ENCODE measurements at regions not wholly inside any gene's neighbourhood (a gene's known extent, or its start where the extent isn't known, plus 50 kb on each side); places are given as distances from the start of the nearest gene placed in this dataset.
"Not testable (repeated sequence)": the region's sequence is repeated elsewhere in the genome, so short reads cannot be mapped to it uniquely, and the experiment has no call there.

DNA sequence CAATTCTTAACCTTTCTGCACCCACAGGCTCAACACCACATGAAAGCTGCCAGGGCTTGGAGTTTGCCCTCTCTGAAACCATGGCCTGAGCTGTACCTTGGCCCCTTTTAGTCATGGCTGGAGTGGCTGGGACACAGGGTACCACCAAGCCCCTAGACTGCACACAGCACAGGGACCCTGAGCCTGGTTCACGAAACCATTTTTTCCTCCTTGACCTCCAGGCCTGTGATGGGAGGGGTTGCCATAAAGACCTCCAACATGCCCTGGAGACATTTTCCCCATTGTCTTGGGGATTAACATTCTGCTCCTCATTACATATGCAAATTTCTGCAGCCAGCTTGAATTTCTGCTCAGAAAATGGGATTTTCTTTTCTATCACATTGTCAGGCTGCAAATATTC lies 113.4 kb downstream of the XPNPEP1 start:
- H2BK5ac ChIP-seq (ENCODE audit: low read depth, low read length); H3K79me1 ChIP-seq (ENCODE audit: low read depth, low read length); H3K79me2 ChIP-seq (ENCODE audit: control insufficient read depth in 1 of 2, insufficient read depth in 2 of 2, low read length in 2 of 2); FAIRE-seq; H3K18ac ChIP-seq (ENCODE audit: extremely low read depth, low read length); H2BK12ac ChIP-seq (ENCODE audit: low read depth, low read length); H3K4me1 ChIP-seq (replicated peaks in 1 of 4; ENCODE audit: control insufficient read depth in 3 of 4, insufficient read depth in 4 of 4, low read length in 3 of 4); H3K4me3 ChIP-seq (ENCODE audit: extremely low read depth in 1 of 4, insufficient read depth in 2 of 4, low read depth in 3 of 4, low read length in 4 of 4); POLR2A ChIA-PET (ENCODE audit: partially characterized antibody); H3K23me2 ChIP-seq (ENCODE audit: low read depth, low read length); H2BK120ac ChIP-seq (replicated peaks; ENCODE audit: low read depth, low read length); H3K14ac ChIP-seq (ENCODE audit: insufficient read length); H3K27ac ChIP-seq (ENCODE audit: low read depth, low read length); H3K56ac ChIP-seq (replicated peaks; ENCODE audit: insufficient read length, low read depth, low read length); H2BK20ac ChIP-seq (ENCODE audit: low read length); H2AFZ ChIP-seq (ENCODE audit: low read length); DNase-seq (ENCODE audit: low read depth in 1 of 2, low spot score in 2 of 2); H3K9ac ChIP-seq (replicated peaks in 1 of 4; ENCODE audit: extremely low read depth in 1 of 4, low read depth in 3 of 4, low read length in 3 of 4); H3K4ac ChIP-seq (replicated peaks; ENCODE audit: insufficient read length, low read depth, low read length); H2AK5ac ChIP-seq (ENCODE audit: low read depth, low read length); CTCF ChIA-PET (ENCODE audit: partially characterized antibody); H3K23ac ChIP-seq (ENCODE audit: insufficient read length); H3K27me3 ChIP-seq (replicated peaks in 1 of 4; ENCODE audit: control insufficient read depth in 3 of 4, extremely low read depth in 1 of 4, insufficient read depth in 3 of 4, low read length in 3 of 4); H3K36me3 ChIP-seq (ENCODE audit: control insufficient read depth in 2 of 4, insufficient read depth in 4 of 4, low read length in 3 of 4); H4K91ac ChIP-seq (replicated peaks; ENCODE audit: insufficient read length, low read length); H4K5ac ChIP-seq (ENCODE audit: insufficient read length, low read depth, low read length); H4K20me1 ChIP-seq (replicated peaks in 1 of 2; ENCODE audit: control insufficient read depth in 1 of 2, insufficient read depth in 2 of 2, low read length in 2 of 2); H2BK15ac ChIP-seq (ENCODE audit: low read length); H4K8ac ChIP-seq (ENCODE audit: extremely low read depth, insufficient read depth, low read length); H3K4me2 ChIP-seq (ENCODE audit: insufficient read depth in 1 of 2, low read depth in 2 of 2, low read length in 2 of 2): not testable (repeated sequence)
- WGBS, 2 experiments (ENCODE audit: extremely low coverage in 1 of 2, insufficient coverage in 1 of 2, insufficient read length in 1 of 2, insufficient replicate concordance in 2 of 2, low coverage in 1 of 2, low lambda C conversion rate in 2 of 2, missing lambda C conversion rate in 1 of 2) = 91% methylated on average over 1 of the region's 1 CpG; no CpG with 5 or more reads in 1 of the 2 experiments
- H3K9me3 ChIP-seq (ENCODE audit: insufficient read depth in 2 of 2, low read depth in 1 of 2, low read length in 1 of 2) = peaks cover 19 to 26% of the 10 kb centered on the region in 2 experiments

DNA sequence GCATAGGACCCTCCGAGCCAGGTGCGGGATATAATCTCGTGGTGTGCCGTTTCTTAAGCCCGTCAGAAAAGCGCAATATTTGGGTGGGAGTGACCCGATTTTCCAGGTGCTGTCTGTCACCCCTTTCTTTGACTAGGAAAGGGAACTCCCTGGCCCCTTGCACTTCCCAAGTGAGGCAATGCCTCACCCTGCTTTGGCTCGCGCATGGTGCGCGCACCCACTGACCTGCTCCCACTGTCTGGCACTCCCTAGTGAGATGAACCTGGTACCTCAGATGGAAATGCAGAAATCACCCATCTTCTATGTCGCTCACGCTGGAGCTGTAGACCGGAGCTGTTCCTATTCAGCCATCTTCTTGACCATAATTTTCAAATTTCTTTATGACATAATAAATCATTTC lies 122.1 kb downstream of the XPNPEP1 start:
- POLR2A ChIA-PET (ENCODE audit: partially characterized antibody); FAIRE-seq; H2AK5ac ChIP-seq (ENCODE audit: low read depth, low read length); H3K23me2 ChIP-seq (ENCODE audit: low read depth, low read length); H3K4me3 ChIP-seq (ENCODE audit: extremely low read depth in 1 of 4, insufficient read depth in 2 of 4, low read depth in 3 of 4, low read length in 4 of 4); H2AFZ ChIP-seq (ENCODE audit: low read length); H3K4me1 ChIP-seq (replicated peaks in 1 of 4; ENCODE audit: control insufficient read depth in 3 of 4, insufficient read depth in 4 of 4, low read length in 3 of 4); H4K8ac ChIP-seq (ENCODE audit: extremely low read depth, insufficient read depth, low read length); H4K5ac ChIP-seq (ENCODE audit: insufficient read length, low read depth, low read length); H3K4me2 ChIP-seq (ENCODE audit: insufficient read depth in 1 of 2, low read depth in 2 of 2, low read length in 2 of 2); H3K79me2 ChIP-seq (ENCODE audit: control insufficient read depth in 1 of 2, insufficient read depth in 2 of 2, low read length in 2 of 2); H3K79me1 ChIP-seq (ENCODE audit: low read depth, low read length); H3K36me3 ChIP-seq (ENCODE audit: control insufficient read depth in 2 of 4, insufficient read depth in 4 of 4, low read length in 3 of 4); CTCF ChIA-PET (ENCODE audit: partially characterized antibody); H3K27ac ChIP-seq (ENCODE audit: low read depth, low read length); H2BK15ac ChIP-seq (ENCODE audit: low read length); H4K20me1 ChIP-seq (replicated peaks in 1 of 2; ENCODE audit: control insufficient read depth in 1 of 2, insufficient read depth in 2 of 2, low read length in 2 of 2); H3K4ac ChIP-seq (replicated peaks; ENCODE audit: insufficient read length, low read depth, low read length); H3K9ac ChIP-seq (replicated peaks in 1 of 4; ENCODE audit: extremely low read depth in 1 of 4, low read depth in 3 of 4, low read length in 3 of 4); H3K18ac ChIP-seq (ENCODE audit: extremely low read depth, low read length); H3K56ac ChIP-seq (replicated peaks; ENCODE audit: insufficient read length, low read depth, low read length); H4K91ac ChIP-seq (replicated peaks; ENCODE audit: insufficient read length, low read length); DNase-seq (ENCODE audit: low read depth in 1 of 2, low spot score in 2 of 2); H3K14ac ChIP-seq (ENCODE audit: insufficient read length); H3K23ac ChIP-seq (ENCODE audit: insufficient read length); H2BK5ac ChIP-seq (ENCODE audit: low read depth, low read length); H2BK120ac ChIP-seq (replicated peaks; ENCODE audit: low read depth, low read length); H3K9me3 ChIP-seq (ENCODE audit: insufficient read depth in 2 of 2, low read depth in 1 of 2, low read length in 1 of 2); H2BK20ac ChIP-seq (ENCODE audit: low read length); H3K27me3 ChIP-seq (replicated peaks in 1 of 4; ENCODE audit: control insufficient read depth in 3 of 4, extremely low read depth in 1 of 4, insufficient read depth in 3 of 4, low read length in 3 of 4); H2BK12ac ChIP-seq (ENCODE audit: low read depth, low read length): not testable (repeated sequence)
- WGBS, 2 experiments (ENCODE audit: extremely low coverage in 1 of 2, insufficient coverage in 1 of 2, insufficient read length in 1 of 2, insufficient replicate concordance in 2 of 2, low coverage in 1 of 2, low lambda C conversion rate in 2 of 2, missing lambda C conversion rate in 1 of 2) = 97% methylated on average over 7 of the region's 14 CpGs; no CpG with 5 or more reads in 1 of the 2 experiments
